Fibroblast of lung (primary cell): ENCODE measurements at regions not wholly inside any gene's neighbourhood (a gene's known extent, or its start where the extent isn't known, plus 50 kb on each side); places are given as distances from the start of the nearest gene placed in this dataset.

Source experiments
- EZH2 ChIP-seq: IDR thresholded peaks from 2 replicates; pipeline ENCODE4 v1.5.1; 2012; ENCODE audit warnings: low read length, control low read depth, mild to moderate bottlenecking; ENCODE audit errors: missing control alignments
- TF ChIP-seq, protein P1 (sequence below), 2 donors: IDR thresholded peaks in 1 of 2; conservative IDR thresholded peaks in 1 of 2; 1 replicate in 1 of 2; 2 replicates in 1 of 2; pipeline ENCODE4 v1.5.1; 2011 to 2012; ENCODE audit warnings: low read length in 2 of 2, control low read depth in 1 of 2, inconsistent platforms in 1 of 2, low read depth in 1 of 2, mild to moderate bottlenecking in 1 of 2

DNA sequence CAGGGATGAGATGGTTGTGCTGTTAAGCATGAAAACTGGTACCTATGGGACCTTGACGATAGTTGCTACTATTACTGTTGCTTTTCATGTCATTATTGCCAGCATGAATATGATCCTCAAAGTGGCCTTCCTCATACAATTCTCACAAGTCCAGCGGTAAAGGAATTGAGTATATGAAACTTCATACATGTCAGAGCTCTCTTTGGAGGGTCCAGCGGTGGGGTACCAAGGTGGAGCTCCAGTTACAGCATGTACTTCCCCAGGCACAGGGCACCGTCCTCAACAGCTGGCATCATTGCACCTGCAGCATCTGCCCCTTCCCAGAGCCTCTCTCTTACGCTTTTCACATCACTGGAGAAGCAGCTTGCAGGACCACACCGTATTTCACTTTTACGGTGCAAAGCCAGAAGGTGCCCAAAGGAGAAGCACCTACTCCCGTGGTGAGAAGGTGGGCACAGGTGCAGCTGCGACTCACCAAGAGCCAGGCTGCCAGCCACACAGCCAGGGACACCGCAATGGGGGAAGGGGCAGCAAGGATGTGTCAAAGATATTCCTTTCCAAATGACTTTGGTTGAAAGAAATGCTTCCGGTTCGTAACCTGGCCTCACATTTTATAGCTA is 166.4 kb upstream of the IRF2BP2 start:
- TF ChIP-seq EZH2: no peak
- TF ChIP-seq, protein P1, sequence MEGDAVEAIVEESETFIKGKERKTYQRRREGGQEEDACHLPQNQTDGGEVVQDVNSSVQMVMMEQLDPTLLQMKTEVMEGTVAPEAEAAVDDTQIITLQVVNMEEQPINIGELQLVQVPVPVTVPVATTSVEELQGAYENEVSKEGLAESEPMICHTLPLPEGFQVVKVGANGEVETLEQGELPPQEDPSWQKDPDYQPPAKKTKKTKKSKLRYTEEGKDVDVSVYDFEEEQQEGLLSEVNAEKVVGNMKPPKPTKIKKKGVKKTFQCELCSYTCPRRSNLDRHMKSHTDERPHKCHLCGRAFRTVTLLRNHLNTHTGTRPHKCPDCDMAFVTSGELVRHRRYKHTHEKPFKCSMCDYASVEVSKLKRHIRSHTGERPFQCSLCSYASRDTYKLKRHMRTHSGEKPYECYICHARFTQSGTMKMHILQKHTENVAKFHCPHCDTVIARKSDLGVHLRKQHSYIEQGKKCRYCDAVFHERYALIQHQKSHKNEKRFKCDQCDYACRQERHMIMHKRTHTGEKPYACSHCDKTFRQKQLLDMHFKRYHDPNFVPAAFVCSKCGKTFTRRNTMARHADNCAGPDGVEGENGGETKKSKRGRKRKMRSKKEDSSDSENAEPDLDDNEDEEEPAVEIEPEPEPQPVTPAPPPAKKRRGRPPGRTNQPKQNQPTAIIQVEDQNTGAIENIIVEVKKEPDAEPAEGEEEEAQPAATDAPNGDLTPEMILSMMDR (conservative IDR thresholded peaks at IDR 0.05 in 1 of 2, IDR thresholded peaks at IDR 0.05 in 1 of 2; ENCODE audit: low read depth in 1 of 2, low read length in 2 of 2): no peak
